MM.1S (cell line): ENCODE measurements at regions not wholly inside any gene's neighbourhood (a gene's known extent, or its start where the extent isn't known, plus 50 kb on each side); places are given as distances from the start of the nearest gene placed in this dataset.

Experiments
- DNase-seq: peaks from one replicate; pipeline ENCODE4 v3.0.0-alpha.2; 2015
- H2AFZ ChIP-seq: fragments of 300-600 bp; sonication (generic); 2 replicates; pipeline ENCODE4 v1.6.0; 2016; ENCODE audit warnings: antibody characterized with exemption, low read length
- H3F3A ChIP-seq: fragments of 300-600 bp; sonication (generic); 2 replicates; pipeline ENCODE4 v1.6.1; 2016; ENCODE audit warnings: mild to moderate bottlenecking, antibody characterized with exemption, low read length, moderate library complexity, mixed read lengths; ENCODE audit not compliant: insufficient read depth
- H3K27ac ChIP-seq: fragments of 300-600 bp; sonication (generic); 2 replicates; pipeline ENCODE4 v1.5.1; 2016; ENCODE audit warnings: mild to moderate bottlenecking, low read length
- H3K27me3 ChIP-seq: fragments of 300-600 bp; sonication (generic); replicated peaks from 2 replicates; pipeline ENCODE4 v1.6.0; 2016; ENCODE audit warnings: low read length; ENCODE audit not compliant: insufficient read depth
- H3K36me3 ChIP-seq: fragments of 300-600 bp; sonication (generic); replicated peaks from 2 replicates; pipeline ENCODE4 v1.6.1; 2016; ENCODE audit warnings: mild to moderate bottlenecking, low read length, mixed read lengths; ENCODE audit not compliant: insufficient read depth
- H3K4me1 ChIP-seq: fragments of 300-600 bp; sonication (generic); 2 replicates; pipeline ENCODE4 v1.6.1; 2016; ENCODE audit warnings: low read length, mixed read lengths
- H3K4me2 ChIP-seq: fragments of 300-600 bp; sonication (generic); 2 replicates; pipeline ENCODE4 v1.6.0; 2016; ENCODE audit warnings: low read depth, low read length
- H3K4me3 ChIP-seq: fragments of 300-600 bp; sonication (generic); 2 replicates; pipeline ENCODE4 v1.5.1; 2016; ENCODE audit warnings: low read length, mixed read lengths
- H3K79me2 ChIP-seq: fragments of 300-600 bp; sonication (generic); 2 replicates; pipeline ENCODE4 v1.6.1; 2016; ENCODE audit warnings: mixed run types, low read length, mixed read lengths
- H3K9ac ChIP-seq: fragments of 300-600 bp; sonication (generic); 2 replicates; pipeline ENCODE4 v1.6.1; 2016; ENCODE audit warnings: low read length, mixed read lengths
- H3K9me2 ChIP-seq: fragments of 300-600 bp; sonication (generic); replicated peaks from 2 replicates; pipeline ENCODE4 v1.6.1; 2016; ENCODE audit warnings: mild to moderate bottlenecking, low read length, mixed read lengths; ENCODE audit not compliant: insufficient read depth
- H3K9me3 ChIP-seq: fragments of 300-600 bp; sonication (generic); replicated peaks from 2 replicates; pipeline ENCODE4 v1.6.1; 2016; ENCODE audit warnings: mild to moderate bottlenecking, low read length, mixed read lengths; ENCODE audit not compliant: insufficient read depth
- H4K20me1 ChIP-seq: fragments of 300-600 bp; sonication (generic); 2 replicates; pipeline ENCODE4 v1.6.1; 2016; ENCODE audit warnings: mild to moderate bottlenecking, low read length, moderate library complexity, mixed read lengths; ENCODE audit not compliant: insufficient read depth
- CTCF ChIP-seq: fragments of 300-600 bp; sonication (generic); IDR thresholded peaks from 2 replicates; pipeline ENCODE4 v1.5.1; 2016; ENCODE audit warnings: antibody characterized with exemption, low read length, mixed read lengths
- EZH2 ChIP-seq: fragments of 300-600 bp; sonication (generic); optimal IDR thresholded peaks from 2 replicates; pipeline ENCODE3; 2017; ENCODE audit warnings: low read depth, mild to moderate bottlenecking, antibody characterized with exemption, low read length, mixed read lengths
- EZH2phosphoT487 ChIP-seq: fragments of 300-600 bp; sonication (generic); IDR thresholded peaks from 2 replicates; pipeline ENCODE4 v1.6.1; 2018; ENCODE audit warnings: antibody characterized with exemption, low read length

GRCh38 chr13:83499286-83499685 lies 383.0 kb downstream of the SLITRK1 start:
- DNase-seq: no peak
- Histone ChIP-seq H3F3A (no peaks in the 10 kb centered on the region), H3K4me3 (no peak overlapping the region), H3K27me3 (no peaks in the 10 kb centered on the region), H2AFZ (no peak overlapping the region), H3K4me1 (no peaks in the 10 kb centered on the region), H3K9me3 (no peaks in the 10 kb centered on the region), H3K9ac (no peak overlapping the region), H3K9me2 (no peaks in the 10 kb centered on the region), H3K27ac (no peak overlapping the region), H4K20me1 (no peaks in the 10 kb centered on the region), H3K79me2 (no peaks in the 10 kb centered on the region), H3K36me3 (no peaks in the 10 kb centered on the region), H3K4me2 (no peak overlapping the region)
- TF ChIP-seq EZH2phosphoT487 (no peak), CTCF (no peak), EZH2 (no peak)

- H3K9me3 ChIP-seq: no peaks in the 10 kb centered on the region
- DNase-seq: no peak
These were observed 383.6 kb downstream of the SLITRK1 start for GRCh38 chr13:83498481-83499190.

GRCh38 chr13:83498045-83498444 lies 384.2 kb downstream of the SLITRK1 start:
- Histone ChIP-seq H3K27me3 (no peaks in the 10 kb centered on the region), H3K4me1 (no peaks in the 10 kb centered on the region), H3K9me3 (no peaks in the 10 kb centered on the region), H3K9me2 (no peaks in the 10 kb centered on the region), H3K4me3 (no peak overlapping the region), H3K79me2 (no peaks in the 10 kb centered on the region), H3K9ac (no peak overlapping the region), H3K4me2 (no peak overlapping the region), H4K20me1 (no peaks in the 10 kb centered on the region), H3F3A (no peaks in the 10 kb centered on the region), H3K36me3 (no peaks in the 10 kb centered on the region), H3K27ac (no peak overlapping the region), H2AFZ (no peak overlapping the region)
- TF ChIP-seq EZH2phosphoT487 (no peak), EZH2 (no peak), CTCF (no peak)
- DNase-seq: no peak

More at GRCh38 chr13:83498481-83499190, 383.6 kb downstream of the SLITRK1 start:
- Histone ChIP-seq H3K9ac (no peak overlapping the region), H3K27ac (no peak overlapping the region), H3K36me3 (no peaks in the 10 kb centered on the region), H3K9me2 (no peaks in the 10 kb centered on the region), H4K20me1 (no peaks in the 10 kb centered on the region), H3K4me3 (no peak overlapping the region), H3F3A (no peaks in the 10 kb centered on the region), H2AFZ (no peak overlapping the region), H3K79me2 (no peaks in the 10 kb centered on the region), H3K27me3 (no peaks in the 10 kb centered on the region), H3K4me2 (no peak overlapping the region), H3K4me1 (no peaks in the 10 kb centered on the region)
- TF ChIP-seq CTCF (no peak), EZH2 (no peak), EZH2phosphoT487 (no peak)
